A673 (cell line): ENCODE measurements at regions not wholly inside any gene's neighbourhood (a gene's known extent, or its start where the extent isn't known, plus 50 kb on each side); places are given as distances from the start of the nearest gene placed in this dataset.

Experiments
- BruUV-seq: library from RNA; stranded (reverse); fragments of 400-500 nt; replicated peaks from 2 replicates; lab custom pipeline; 2021; lab: Mats Ljungman, UMichigan
- CTCF ChIA-PET: fragments of 300-600 bp; sonication (Branson Sonifier 250); formaldehyde crosslinking; loops from one replicate; lab custom pipeline; 2022; ENCODE audit warnings: antibody characterized with exemption; lab: Charles Lee
- POLR2A ChIA-PET: fragments of 300-600 bp; sonication (Branson Sonifier 250); formaldehyde crosslinking; loops from one replicate; lab custom pipeline; 2022; ENCODE audit warnings: antibody characterized with exemption; ENCODE audit not compliant: low non-redundant PET; lab: Charles Lee
- DNase-seq: peaks from one replicate; pipeline ENCODE4 v3.0.0-alpha.2; 2015; ENCODE audit warnings: low spot score
- H3K27ac ChIP-seq: fragments of 200-600 bp; sonication (generic); 2 replicates; pipeline ENCODE4 v1.5.1; 2016; ENCODE audit warnings: mixed run types, low read depth, mild to moderate bottlenecking, mixed read lengths, antibody characterized with exemption, low read length; ENCODE audit not compliant: poor library complexity, severe bottlenecking
- H3K27me3 ChIP-seq: fragments of 200-600 bp; sonication (generic); replicated peaks from 2 replicates; pipeline ENCODE4 v1.6.1; 2017; ENCODE audit warnings: mixed run types, low read depth, mild to moderate bottlenecking, mixed read lengths, antibody characterized with exemption, low read length; ENCODE audit not compliant: insufficient read depth, poor library complexity
- H3K36me3 ChIP-seq: fragments of 200-600 bp; sonication (generic); 2 replicates; pipeline ENCODE4 v1.6.1; 2016; ENCODE audit warnings: mixed run types, mild to moderate bottlenecking, mixed read lengths, antibody characterized with exemption, low read length; ENCODE audit not compliant: insufficient read depth, poor library complexity, severe bottlenecking
- H3K4me1 ChIP-seq: fragments of 200-600 bp; sonication (generic); 2 replicates; pipeline ENCODE4 v1.6.1; 2017; ENCODE audit warnings: mixed run types, mild to moderate bottlenecking, mixed read lengths, antibody characterized with exemption, low read length; ENCODE audit not compliant: insufficient read depth, poor library complexity, severe bottlenecking
- H3K4me3 ChIP-seq: fragments of 200-600 bp; sonication (generic); 2 replicates; pipeline ENCODE4 v1.5.1; 2016; ENCODE audit warnings: low read depth, mixed run types, mild to moderate bottlenecking, mixed read lengths, low read length; ENCODE audit not compliant: poor library complexity, severe bottlenecking
- H3K9me3 ChIP-seq: fragments of 200-600 bp; sonication (generic); 2 replicates; pipeline ENCODE4 v1.6.1; 2016; ENCODE audit warnings: mixed run types, low read depth, mild to moderate bottlenecking, mixed read lengths, antibody characterized with exemption, low read length; ENCODE audit not compliant: poor library complexity, severe bottlenecking
- CTCF ChIP-seq: fragments of 300-800, 200-600 bp; sonication (generic); conservative IDR thresholded peaks from 2 replicates; pipeline ENCODE4 v1.5.1; 2017; ENCODE audit warnings: low read depth, mild to moderate bottlenecking, antibody characterized with exemption, low read length, moderate library complexity, mixed read lengths
- EZH2 ChIP-seq: fragments of 200-600 bp; sonication (generic); IDR thresholded peaks from 2 replicates; pipeline ENCODE4 v1.6.1; 2017; ENCODE audit warnings: borderline replicate concordance, low read depth, mild to moderate bottlenecking, mixed read lengths, antibody characterized with exemption, low read length; ENCODE audit not compliant: poor library complexity, severe bottlenecking
- intact Hi-C: fragments of 100-400 bp; cut with micrococcal nuclease; formaldehyde crosslinking; loops from one replicate; pipeline ENCODE4 v1.10.0; 2022; ENCODE audit not compliant: unreplicated experiment

- no TSS peak for BruUV-seq
- CTCF ChIA-PET, result no interaction called here
- POLR2A ChIA-PET, result no interaction called here
Measured at GRCh38 chr1:209250861-209251636, 332.5 kb upstream of the CAMK1G start.

GRCh38 chr1:209256766-209257350 lies 326.7 kb upstream of the CAMK1G start:
- Histone ChIP-seq H3K27me3 (peaks cover 4% of the 10 kb centered on the region), H3K4me3 (no peak overlapping the region), H3K36me3 (no peaks in the 10 kb centered on the region), H3K4me1 (no peaks in the 10 kb centered on the region), H3K9me3 (no peaks in the 10 kb centered on the region), H3K27ac (no peak overlapping the region)
- BruUV-seq, result no TSS peak
- intact Hi-C loops, result no loop called here
- ChIA-PET POLR2A (no interaction called here), CTCF (no interaction called here)
- peak; percentile 30 for DNase-seq
- TF ChIP-seq CTCF, result no peak
- TF ChIP-seq EZH2, result no peak

More at GRCh38 chr1:209250861-209251636, 332.5 kb upstream of the CAMK1G start:
- no peak for DNase-seq
- no peaks in the 10 kb centered on the region for H3K4me1 ChIP-seq
- no peaks in the 10 kb centered on the region for H3K36me3 ChIP-seq
- peaks cover 4% of the 10 kb centered on the region for H3K27me3 ChIP-seq
- no peak for TF ChIP-seq EZH2
- no peak for TF ChIP-seq CTCF
- H3K27ac ChIP-seq, result no peak overlapping the region
- intact Hi-C loops, result no loop called here
- no peak overlapping the region for H3K4me3 ChIP-seq
- H3K9me3 ChIP-seq, result no peaks in the 10 kb centered on the region

- intact Hi-C loops, result no loop called here
- BruUV-seq, result no TSS peak
- no peak for TF ChIP-seq EZH2
- TF ChIP-seq CTCF, result no peak
- no peaks in the 10 kb centered on the region for H3K9me3 ChIP-seq
- no peaks in the 10 kb centered on the region for H3K27me3 ChIP-seq
- no peak overlapping the region for H3K27ac ChIP-seq
- H3K36me3 ChIP-seq, result no peaks in the 10 kb centered on the region
- H3K4me3 ChIP-seq, result no peak overlapping the region
- H3K4me1 ChIP-seq, result no peaks in the 10 kb centered on the region
- CTCF ChIA-PET, result no interaction called here
- POLR2A ChIA-PET, result no interaction called here
- DNase-seq, result no peak
Measured at GRCh38 chr1:209257454-209257853, 326.1 kb upstream of the CAMK1G start.
